Stimulated activated CD4-positive, alpha-beta T cell treated with anti-CD3 and anti-CD28 coated beads, Interleukin-15, amount 100 ng/mL, for 48 hours (primary cell): ENCODE measurements at regions not wholly inside any gene's neighbourhood (a gene's known extent, or its start where the extent isn't known, plus 50 kb on each side); places are given as distances from the start of the nearest gene placed in this dataset.

Experiments used
- DNase-seq, 2 donors: peaks; one replicate each; pipeline ENCODE4 v3.0.0-alpha.2; 2020; ENCODE audit warnings: low read depth in 2 of 2

DNA sequence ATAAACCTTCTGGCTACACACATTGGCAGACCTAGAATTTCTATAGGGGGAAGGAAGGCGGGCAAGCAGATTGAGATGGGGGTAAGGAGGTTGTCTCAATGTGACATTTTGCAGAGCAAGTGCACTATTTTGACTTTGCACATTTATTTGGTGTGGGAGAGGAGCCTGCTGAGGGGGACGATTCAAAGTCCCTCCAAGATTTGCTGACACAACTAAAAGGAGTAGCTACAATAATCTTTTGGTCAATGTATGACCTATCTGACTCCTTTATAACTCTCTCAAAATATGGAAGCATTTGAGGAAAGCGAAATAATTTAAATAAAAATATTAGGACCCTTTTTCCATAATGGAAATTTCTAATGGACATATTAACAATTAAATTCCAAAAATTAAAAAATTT is 274.9 kb upstream of the PPARGC1A start:
- DNase-seq = no peak

DNA sequence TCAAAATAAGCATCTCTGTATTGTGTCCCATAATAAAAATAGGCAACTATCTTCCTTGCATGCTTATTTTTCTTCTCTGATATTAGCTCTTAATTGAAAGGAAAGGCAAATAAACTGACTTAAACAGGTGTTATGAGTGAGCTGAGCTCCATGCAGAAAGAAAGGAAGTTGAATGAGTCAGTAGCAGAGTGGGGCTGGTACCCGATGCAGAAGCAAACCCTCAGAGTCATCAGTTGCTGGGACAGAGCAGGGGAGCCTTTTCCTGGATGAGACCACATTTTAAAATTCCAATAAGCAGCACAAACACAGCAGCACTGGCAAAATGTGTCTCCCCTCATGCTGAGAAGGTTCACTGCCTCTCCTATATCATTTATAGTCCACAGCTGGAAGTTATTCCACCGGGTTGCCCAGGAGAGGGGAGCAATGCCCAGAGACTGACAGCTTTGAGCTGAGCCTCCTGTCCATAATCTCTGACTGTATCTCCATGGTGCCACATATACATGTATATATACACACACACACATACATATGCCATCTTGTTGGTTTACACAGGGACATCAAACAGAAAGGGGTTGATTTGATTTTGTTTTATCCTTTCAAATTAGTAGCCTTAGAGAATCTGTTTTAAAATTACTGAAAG is 274.3 kb upstream of the PPARGC1A start:
- DNase-seq = no peak

DNA sequence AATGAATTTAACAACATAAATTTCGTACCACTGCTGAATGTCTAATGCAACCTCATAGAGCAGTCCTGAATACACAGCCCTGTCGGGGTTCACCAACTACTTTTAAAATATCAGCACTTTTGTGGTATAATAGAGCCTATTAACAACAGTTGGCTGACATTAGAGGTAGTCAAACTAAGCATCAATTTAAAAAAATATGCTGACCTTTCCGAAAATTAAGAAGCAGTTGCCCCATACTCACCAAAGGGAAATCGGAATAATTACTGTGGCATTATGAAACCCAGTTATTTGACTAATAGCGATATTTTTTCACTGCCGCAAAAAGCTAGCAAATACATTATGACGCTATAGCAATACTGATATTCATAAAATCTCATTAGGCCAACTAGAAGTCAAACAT is 273.5 kb upstream of the PPARGC1A start:
- no peak for DNase-seq

DNA sequence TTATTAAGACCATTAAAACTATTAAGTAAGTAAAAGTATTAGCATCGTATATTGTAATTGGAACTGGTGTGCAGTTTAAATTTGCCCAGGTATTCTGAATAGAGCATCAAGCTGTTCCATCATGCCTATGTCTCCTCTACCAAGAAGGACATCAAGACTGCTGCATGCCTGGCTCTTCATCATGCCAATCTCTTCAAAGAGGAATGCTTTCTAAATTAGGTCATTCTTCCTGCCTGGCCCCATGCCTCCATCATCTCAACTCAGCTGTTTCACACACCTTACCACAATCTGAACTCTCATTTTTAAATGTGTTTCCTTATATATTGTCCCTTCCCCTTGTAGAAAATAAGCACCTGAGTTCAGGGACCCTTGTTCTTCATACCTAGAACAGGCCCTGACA is 270.5 kb upstream of the PPARGC1A start:
- no peak for DNase-seq

DNA sequence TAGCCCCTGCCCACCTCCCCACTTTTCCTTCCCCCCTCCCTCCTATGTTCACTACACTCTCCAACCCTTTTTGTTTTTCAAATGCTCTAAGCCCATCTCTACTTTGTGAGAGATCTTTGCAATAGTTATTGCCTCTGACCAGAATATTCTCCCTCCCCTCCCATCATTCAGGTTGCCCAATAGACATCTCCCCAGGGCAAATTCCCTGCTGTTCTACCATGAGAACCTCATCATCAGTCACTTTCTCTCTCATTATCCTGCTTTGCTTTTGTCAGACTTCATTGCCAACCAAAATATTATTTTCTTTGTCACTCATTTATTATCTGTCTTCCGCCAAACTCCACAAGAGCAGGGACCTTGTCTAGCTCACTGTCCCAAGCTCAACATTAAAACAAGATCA is 268.2 kb upstream of the PPARGC1A start:
- no peak for DNase-seq

DNA sequence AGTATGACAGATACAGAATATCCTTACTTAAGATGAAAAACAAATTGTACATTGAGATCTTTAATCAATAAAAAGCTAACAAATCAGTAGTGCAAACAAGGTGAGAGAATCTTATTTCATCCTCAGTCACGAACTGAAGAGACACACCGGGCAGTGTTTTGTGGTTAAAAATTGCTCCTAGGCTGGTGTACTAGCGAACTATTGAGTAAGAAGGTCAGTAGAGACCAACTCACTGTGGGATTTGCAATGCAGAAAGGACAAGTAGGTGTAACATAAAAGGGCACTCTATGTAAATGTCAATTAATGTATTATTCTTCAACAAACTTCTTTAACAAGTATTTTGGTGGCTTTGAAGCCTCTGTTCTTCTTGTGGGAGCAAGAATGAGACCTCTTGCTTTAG is 260.2 kb upstream of the PPARGC1A start:
- no peak for DNase-seq

DNA sequence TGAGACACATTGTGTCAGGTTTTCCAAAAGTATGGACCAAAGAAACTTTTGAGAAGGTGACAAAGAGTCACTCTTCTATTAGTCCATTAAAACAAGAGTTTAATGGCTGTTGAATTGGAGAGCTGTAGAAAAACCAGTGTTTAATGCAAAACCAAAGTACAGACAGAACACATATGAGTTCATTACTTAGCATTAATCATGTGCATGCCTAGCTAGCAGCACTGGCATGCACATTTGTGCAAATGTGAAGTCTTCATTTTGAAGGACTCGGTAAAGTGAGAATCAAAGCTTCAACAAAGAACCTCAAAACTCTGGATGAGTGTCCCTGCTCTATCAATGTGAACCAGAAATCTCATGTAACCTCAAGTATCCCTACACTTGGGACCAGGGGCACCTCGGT is 256.3 kb upstream of the PPARGC1A start:
- DNase-seq = no peak

DNA sequence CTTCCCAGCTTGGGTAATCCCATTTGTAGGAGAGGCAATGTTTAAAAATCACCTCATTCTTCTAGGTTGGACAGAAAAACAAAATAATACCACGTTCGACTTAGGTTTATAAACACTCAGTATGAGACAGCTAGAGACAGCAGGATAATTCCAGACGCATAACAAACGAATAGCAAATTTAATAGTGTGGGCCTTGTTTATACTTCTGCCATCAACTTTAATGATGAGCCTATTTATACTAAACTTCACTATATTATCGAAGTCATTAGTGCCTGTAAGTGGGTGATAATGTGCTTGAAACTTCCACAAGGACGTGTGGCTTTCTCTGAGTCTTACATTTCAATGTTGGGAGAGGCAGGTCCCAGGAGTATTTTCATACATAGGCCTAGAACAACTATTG is 255.7 kb upstream of the PPARGC1A start:
- DNase-seq = no peak

DNA sequence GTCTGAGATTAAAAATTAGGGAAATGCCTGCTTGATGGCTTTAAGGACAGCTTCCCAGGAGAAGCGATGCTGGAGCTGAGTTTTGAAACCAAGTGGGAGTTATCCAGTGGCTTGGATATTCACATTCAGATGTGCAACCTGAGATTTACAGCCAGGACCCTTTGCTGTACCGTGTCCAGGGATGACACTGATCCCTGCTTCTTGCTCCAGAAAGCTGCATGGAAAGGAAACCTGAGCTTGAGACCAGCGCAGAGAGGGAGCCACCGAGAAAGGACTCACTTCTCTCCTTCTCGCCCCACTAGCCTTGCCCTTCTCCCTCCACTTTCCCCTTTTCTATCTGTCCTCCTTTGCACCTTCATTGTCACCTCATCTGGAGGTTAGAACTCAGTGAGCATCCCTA is 254.5 kb upstream of the PPARGC1A start:
- no peak for DNase-seq

DNA sequence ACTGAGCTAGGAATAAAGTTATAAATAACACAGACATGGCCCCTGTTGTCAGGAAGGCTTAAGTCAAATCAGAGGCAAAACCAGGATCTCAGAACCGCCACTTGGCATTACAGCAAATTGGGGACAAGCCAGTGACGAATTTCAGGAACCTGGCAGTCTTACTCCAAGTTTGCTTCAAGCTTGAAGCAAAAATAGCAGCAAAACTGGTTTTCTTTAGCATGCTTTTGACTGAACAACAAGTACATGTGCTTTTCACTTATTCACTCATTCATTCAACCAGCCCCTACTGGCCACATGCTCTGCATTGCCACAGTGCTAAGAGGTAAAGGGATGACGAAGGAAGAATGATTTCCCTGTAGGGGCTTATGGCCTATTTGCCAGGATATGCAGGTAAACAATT is 253.9 kb upstream of the PPARGC1A start:
- DNase-seq = no peak

DNA sequence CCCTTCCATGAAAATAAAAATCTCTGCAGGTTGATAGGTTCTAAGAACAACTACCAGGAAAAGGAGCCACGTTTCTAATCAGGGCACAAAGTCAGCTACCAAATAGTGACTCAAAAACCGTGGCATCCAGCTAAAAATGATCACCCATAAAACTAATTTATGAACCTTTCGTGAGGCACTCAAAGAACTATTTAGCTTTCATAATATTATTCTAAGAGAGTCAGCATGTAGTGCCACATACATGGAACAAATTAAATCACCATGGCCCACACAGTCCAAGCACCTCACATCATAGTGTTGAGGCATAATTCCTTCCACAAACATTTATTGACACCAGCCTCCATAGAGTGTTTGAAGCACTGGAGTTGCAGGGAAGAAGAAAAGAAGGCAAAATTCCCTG is 252.0 kb upstream of the PPARGC1A start:
- DNase-seq = no peak

DNA sequence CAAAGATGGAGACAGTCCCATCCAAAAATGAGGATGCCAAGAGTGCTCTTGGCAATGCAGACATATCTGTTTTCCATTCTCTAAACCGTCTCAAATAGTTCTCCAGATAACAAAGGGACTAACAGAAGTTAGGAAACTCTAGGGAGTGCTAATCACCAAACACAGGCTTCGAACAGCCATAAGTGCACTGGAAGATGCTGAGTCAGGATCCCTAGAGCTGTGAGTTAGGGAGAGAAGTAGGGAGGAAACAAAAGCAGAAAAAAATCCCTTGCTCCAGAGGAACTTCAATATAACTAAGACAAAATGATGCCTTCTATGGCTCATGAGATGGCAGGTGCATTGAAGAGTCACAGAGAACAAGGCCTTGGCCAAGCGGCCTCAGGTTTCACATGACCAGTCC is 251.0 kb upstream of the PPARGC1A start:
- DNase-seq = no peak

DNA sequence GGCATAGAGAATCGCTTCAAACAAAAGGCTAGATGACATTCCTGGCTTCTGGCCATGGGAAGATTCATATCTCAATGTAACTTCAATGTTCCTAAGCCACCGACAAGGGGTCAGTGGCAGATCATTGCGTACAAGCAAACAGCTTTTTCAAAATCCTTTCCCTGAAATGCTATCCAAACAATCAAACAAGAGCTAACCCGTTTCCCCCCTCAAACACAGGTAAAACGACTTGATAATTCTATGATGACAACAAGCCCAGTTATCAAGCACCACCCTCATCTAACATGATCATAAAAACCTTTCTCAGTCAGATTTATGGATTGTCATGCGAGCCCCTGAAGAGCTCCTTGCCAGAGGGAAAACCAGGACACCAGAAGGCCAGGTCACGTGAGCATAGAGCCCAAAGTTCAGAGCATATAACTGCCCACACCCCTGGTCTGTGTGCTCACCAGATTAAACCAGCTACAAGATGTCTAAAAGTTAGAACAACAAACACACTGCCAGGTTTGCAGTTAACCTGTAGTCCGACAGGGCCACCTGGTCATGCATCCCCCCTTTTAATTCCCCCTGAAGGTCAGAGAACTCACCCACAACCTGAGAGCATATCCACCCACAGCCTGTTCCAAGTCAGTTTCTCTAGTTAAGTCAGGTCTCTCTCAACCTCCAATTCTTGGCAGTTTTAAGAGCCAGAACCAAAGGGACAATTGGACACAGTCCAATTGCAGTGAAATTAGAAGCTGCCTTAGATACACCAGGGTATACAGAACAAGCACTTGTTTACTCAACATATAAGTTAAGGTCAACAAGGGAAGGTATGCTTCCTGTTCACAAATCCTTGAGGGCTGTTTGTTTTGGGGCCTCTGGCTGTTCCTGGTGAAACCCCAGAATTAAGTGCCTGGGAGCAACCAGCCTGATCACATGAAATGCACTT is 248.1 kb upstream of the PPARGC1A start:
- no peak for DNase-seq

DNA sequence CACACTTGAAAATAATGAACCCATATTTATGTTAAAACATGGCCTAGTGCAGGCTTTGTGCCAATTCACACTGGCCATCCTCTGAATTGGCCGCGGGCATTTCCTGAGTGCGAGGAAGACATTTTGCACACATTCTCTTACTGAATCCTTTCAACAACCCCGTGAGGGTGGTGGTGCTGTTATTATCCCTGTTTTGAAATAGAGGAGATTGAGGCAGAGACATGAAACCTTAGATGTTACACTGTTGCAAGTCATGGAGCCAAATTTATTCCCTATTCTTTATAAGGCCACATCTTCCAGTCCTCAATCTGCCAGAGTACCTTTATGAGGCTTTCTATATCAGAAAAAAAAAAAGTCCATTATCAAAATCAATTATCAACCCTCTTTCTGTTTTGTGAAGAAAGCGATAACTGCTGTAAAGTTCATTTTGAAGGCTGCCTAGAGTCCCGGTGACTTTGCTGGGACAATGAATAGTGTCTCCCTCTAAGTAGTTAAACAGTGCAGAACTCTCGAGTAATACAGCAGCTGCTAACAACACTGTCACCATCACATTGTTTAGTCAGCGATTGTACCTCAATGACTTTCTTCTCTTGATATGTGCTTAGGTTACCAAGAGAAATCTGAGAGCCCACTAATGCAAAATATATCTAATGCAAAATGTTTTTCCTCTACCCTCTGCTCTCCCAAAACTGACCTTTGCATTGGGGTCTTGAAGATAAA is 242.3 kb upstream of the PPARGC1A start:
- DNase-seq = no peak

DNA sequence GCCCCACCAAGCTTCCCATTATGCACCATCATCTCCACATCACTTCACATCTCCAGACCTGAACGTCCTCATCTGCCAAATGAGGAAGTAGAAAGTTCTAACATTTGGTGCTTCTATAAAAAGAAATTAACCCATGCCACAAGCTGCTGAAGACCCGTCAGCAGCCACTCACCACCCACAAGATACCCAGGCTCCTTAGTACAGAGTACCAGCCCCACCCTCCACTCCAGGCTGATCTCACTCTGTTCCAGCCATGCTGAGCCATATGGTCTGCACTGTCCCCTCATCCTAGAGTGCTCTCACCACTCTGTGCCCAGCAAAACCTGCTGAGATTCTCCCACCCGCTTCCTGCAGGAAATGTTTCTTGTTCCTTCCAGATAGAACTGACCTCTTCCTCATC is 240.8 kb upstream of the PPARGC1A start:
- DNase-seq = no peak

DNA sequence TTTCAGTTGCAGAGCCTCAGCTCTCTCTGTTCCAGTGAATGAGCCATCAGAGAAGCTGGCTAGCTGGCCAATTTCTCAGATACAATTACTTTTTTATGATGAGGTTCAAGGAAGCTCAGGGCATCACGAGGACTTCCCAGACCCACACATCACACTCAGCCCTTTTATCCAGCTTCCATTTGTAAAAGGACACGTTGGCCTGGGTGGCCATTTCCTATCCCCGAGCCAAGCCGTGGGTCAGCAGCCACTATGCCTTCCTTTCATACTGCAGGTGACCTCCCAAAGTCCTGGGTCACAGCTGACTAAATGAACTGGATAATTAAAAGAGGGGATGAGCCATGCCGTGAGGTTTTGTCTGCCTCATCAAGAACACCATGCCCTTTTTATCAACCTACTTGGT is 236.9 kb upstream of the PPARGC1A start:
- DNase-seq = no peak

DNA sequence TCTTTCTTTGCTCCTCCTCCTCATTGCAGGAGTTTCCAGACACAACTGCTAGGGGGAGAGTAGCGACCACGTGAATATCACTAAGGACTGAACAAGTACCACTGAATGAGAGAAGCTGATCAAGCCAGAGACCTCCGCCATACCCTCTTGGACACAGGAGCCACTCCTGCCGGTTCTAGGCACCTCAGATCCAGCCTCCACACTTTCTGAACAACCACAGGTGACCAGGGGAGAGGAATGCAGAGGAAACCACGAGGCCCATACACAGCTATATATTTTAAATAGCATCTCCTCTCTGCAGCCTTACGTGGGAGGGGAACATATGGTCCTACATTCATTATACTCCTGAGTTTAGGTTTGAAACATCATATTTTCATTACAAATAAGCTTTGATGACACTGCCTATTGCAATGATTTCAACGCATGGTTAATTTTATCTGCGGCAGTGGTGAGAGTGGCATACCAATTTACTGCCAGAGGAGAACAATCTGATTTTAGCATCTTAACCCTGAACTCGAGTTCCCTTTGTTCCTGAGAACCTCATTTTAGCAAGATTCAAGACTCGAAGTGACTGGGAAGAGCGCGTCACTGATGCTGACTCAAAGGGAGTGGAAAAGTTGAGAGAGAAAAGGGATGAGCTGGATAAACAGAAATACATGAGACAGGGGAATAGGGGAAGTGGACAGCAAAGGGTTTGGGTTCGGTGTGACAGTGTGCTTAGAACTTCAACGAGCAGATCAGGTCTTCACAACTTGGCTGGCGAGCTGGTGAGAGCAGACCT is 231.7 kb upstream of the PPARGC1A start:
- DNase-seq = no peak

DNA sequence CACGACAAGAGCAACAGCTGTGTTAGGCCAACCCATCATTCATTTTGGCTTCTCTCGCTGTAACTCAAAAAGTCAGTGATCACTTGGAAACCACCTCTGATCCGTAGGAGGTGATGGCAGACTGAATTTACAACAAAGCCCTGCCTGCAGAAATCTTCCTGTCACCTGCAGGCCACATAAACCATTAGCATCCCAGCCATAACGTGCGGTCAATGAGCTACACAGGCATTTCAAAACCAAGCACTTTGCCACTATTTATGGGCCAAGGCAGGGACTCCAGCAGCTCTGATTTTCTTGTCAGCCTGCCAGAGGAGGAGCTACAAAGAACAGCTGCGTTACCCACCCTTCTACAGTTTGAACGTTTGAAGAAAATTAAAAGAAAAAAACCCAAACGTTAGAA is 228.1 kb upstream of the PPARGC1A start:
- no peak for DNase-seq

DNA sequence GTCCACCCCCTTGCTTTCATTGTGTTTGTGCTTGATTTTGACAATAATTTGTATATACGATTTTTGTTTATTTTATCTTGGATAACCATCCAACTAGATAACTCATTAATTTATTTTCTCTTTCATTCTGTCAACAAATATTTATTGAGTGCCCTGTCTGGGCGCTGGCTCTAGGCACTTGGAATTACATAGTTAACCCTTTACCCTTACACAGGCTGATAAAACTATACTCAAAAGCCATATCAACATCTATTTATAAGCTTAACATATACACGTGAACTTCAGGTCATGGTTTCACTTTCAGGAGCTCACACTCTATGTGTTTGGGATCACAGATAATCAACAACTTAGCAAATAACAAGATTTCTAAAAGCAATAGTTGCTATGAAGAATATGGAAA is 226.3 kb upstream of the PPARGC1A start:
- no peak for DNase-seq

DNA sequence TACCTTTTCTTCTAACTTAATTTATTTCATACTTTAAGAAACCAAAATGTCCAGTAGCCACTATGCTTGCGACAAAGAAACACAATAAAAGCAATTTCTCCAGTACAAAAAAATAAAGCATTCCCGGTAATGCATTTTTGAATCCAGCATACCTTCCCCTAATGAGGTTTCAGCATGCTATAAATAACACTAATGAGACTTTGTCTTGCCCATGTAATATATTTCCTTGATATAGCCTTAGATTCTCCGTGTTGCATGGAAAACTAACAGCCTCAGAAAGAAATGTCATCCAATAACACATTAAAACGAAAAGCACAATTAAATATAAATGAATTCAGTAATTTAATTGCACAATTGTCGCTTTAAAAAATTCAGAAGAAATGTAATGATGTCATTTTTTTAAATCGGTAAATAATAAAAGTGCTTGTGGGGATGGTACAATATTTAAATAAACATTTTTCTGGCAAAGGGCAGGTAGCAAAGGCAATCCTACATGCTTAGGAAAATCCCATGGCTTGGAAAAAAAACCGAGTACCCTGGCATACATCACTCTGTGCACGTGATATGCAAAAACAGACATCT is 225.2 kb upstream of the PPARGC1A start:
- DNase-seq = no peak

DNA sequence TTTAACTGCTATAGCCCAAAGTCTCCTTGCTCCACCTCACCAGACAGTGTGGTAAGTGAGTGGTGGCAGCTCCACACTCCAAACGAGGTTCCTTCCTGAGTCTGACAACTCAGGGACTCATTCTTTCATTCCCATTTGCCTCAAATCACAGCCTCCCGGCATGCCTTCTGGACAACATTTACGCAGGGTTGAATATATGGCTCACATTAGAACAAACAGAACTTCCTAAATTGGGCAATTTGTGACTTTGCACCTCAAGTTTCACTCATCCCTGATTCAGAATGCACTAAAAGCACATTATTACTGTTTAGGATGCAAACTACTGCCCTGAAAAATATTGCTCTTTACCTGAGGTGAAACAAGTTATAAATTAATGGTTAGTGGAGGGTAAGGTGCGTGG is 224.6 kb upstream of the PPARGC1A start:
- DNase-seq = no peak

DNA sequence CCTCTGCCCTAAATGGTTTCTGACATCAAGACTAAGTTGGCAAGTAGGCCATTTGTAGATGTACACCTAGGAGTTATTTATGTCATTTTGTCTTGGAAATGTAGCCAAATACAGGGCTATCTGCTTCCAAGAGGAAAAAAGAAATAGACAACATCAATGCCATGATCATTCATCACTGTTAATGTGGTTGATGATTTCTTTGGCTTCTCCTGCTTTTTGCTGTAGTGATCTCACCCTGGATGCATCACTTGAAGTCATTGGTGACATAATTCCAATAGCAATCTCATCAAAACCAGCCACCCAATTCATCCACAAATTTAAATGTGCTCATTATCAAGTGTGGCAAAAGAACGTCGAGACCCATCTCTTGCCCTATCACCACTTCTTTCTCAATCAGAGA is 222.6 kb upstream of the PPARGC1A start:
- no peak for DNase-seq
